ENCODE measurements at regions not wholly inside any gene's neighbourhood (a gene's known extent, or its start where the extent isn't known, plus 50 kb on each side); places are given as distances from the start of the nearest gene placed in this dataset.
"Not testable (repeated sequence)": the region's sequence is repeated elsewhere in the genome, so short reads cannot be mapped to it uniquely, and the experiment has no call there.

GRCh38 chr4:52377563-52377962 lies 281.5 kb downstream of the USP46 start:
- peaks cover 3% of the 10 kb centered on the region; the same call in 1 of the 2 replicates for H3K4me1 ChIP-seq (ENCODE audit: insufficient read depth, low read length)
- H3K4me3 ChIP-seq (ENCODE audit: low read length) = no peak overlapping the region
- H3K9ac ChIP-seq (ENCODE audit: low read depth, low read length) = no peak overlapping the region
- no peak overlapping the region for H3K27ac ChIP-seq (ENCODE audit: low read length)
- H3K27me3 ChIP-seq (ENCODE audit: insufficient read depth, low read length) = no peaks in the 10 kb centered on the region
- H3K36me3 ChIP-seq (ENCODE audit: insufficient read depth, low read depth, low read length) = no peaks in the 10 kb centered on the region
- H3K9me3 ChIP-seq (ENCODE audit: insufficient read depth, low read depth, low read length) = no peaks in the 10 kb centered on the region

DNA sequence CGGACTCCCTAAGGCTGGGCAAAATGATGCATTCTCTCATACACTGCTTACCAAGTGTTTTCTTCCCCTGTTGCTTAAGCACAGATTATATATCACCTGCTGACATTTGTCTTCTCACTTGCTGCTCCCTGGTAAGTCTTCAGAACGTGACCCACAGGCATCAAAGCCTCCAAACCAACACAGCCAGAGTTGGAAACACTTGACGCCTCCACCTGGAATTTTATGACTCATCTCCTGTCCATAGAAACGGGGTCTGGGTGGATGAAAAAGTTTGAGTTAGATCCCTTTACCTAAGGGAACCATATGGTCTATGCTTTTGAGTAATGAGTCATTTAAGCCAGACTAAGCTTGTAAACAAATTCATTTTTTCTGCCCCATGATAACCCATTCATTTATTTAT lies 251.6 kb downstream of the USP46 start:
- H3K4me1 ChIP-seq (ENCODE audit: insufficient read depth, low read length) = no peaks in the 10 kb centered on the region
- no peak overlapping the region for H3K27ac ChIP-seq (ENCODE audit: low read length)
- no peaks in the 10 kb centered on the region for H3K36me3 ChIP-seq (ENCODE audit: insufficient read depth, low read depth, low read length)
- no peaks in the 10 kb centered on the region for H3K27me3 ChIP-seq (ENCODE audit: insufficient read depth, low read length)
- H3K9me3 ChIP-seq (ENCODE audit: insufficient read depth, low read depth, low read length) = peaks cover 22% of the 10 kb centered on the region
- H3K9ac ChIP-seq (ENCODE audit: low read depth, low read length) = no peak overlapping the region
- H3K4me3 ChIP-seq (ENCODE audit: low read length) = no peak overlapping the region

GRCh38 chr4:52408032-52408431 lies 251.1 kb downstream of the USP46 start:
- no peak overlapping the region for H3K27ac ChIP-seq (ENCODE audit: low read length)
- no peak overlapping the region for H3K4me3 ChIP-seq (ENCODE audit: low read length)
- peaks cover 22% of the 10 kb centered on the region for H3K9me3 ChIP-seq (ENCODE audit: insufficient read depth, low read depth, low read length)
- no peak overlapping the region for H3K9ac ChIP-seq (ENCODE audit: low read depth, low read length)
- H3K36me3 ChIP-seq (ENCODE audit: insufficient read depth, low read depth, low read length) = no peaks in the 10 kb centered on the region
- no peaks in the 10 kb centered on the region for H3K4me1 ChIP-seq (ENCODE audit: insufficient read depth, low read length)
- H3K27me3 ChIP-seq (ENCODE audit: insufficient read depth, low read length) = no peaks in the 10 kb centered on the region

DNA sequence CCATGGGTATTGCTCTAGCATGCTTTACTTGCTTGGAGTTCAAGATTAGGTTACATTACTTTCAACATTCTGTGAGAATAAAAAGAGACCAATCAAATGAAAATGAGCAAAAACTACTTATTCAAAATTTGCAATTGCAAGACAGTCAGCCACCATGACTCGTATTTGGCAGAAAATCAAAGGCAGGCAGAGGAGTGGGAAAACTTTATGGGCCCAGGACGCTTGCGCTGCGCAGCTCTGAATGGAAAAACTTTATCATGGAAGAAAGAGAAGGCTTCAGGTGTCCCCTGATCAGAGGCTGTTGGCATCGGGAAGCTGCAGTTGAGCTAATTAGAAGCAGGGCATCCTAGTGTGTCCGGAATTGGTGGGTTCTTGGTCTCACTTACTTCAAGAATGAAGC lies 250.6 kb downstream of the USP46 start:
- Histone ChIP-seq H3K4me1 (ENCODE audit: insufficient read depth, low read length) (no peaks in the 10 kb centered on the region), H3K4me3 (ENCODE audit: low read length) (no peak overlapping the region), H3K27me3 (ENCODE audit: insufficient read depth, low read length) (no peaks in the 10 kb centered on the region), H3K36me3 (ENCODE audit: insufficient read depth, low read depth, low read length) (no peaks in the 10 kb centered on the region), H3K27ac (ENCODE audit: low read length) (no peak overlapping the region), H3K9ac (ENCODE audit: low read depth, low read length) (no peak overlapping the region), H3K9me3 (ENCODE audit: insufficient read depth, low read depth, low read length) (peaks cover 22% of the 10 kb centered on the region)

DNA sequence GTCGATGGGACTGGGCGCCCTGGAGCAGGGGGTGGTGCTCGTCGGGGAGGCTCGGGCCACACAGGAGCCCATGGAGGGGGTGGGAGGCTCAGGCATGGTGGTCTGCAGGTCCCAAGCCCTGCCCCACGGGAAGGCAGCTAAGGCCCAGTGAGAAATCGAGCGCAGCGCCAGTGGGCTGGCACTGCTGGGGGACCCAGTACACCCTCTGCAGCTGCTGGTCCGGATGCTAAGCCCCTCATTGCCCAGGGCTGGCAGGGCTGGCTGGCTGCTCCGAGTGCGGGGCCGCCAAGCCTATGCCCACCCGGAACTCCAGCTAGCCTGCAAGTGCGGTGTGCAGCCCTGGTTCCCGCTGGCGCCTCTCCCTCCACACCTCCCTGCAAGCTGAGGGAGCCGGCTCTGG lies 249.3 kb downstream of the USP46 start:
- not testable (repeated sequence) for H3K36me3 ChIP-seq (ENCODE audit: insufficient read depth, low read depth, low read length); H3K4me1 ChIP-seq (ENCODE audit: insufficient read depth, low read length); H3K27me3 ChIP-seq (ENCODE audit: insufficient read depth, low read length); H3K27ac ChIP-seq (ENCODE audit: low read length); H3K4me3 ChIP-seq (ENCODE audit: low read length); H3K9ac ChIP-seq (ENCODE audit: low read depth, low read length)
- H3K9me3 ChIP-seq (ENCODE audit: insufficient read depth, low read depth, low read length) = peaks cover 22% of the 10 kb centered on the region

DNA sequence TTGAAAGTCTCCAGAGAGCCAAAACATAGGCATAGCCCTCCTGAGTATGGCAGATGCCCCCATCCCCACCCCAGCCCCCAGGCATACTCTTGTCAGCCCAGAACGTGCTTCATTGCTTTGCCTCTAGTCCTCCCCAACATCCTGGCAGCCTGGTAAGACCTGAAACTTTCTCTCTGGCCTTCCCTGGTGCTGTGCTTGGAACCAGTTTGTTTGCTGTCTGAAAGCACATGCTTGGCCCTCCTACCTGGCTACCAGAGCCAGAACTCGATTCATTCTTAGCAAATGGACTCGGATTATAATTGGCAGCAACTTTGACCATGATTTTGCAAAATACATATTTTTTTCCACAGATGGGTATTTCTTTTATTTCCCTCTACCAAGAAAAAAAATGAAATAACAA lies 248.1 kb downstream of the USP46 start:
- Histone ChIP-seq H3K4me3 (ENCODE audit: low read length) (no peak overlapping the region), H3K27ac (ENCODE audit: low read length) (no peak overlapping the region), H3K36me3 (ENCODE audit: insufficient read depth, low read depth, low read length) (no peaks in the 10 kb centered on the region), H3K9ac (ENCODE audit: low read depth, low read length) (no peak overlapping the region), H3K4me1 (ENCODE audit: insufficient read depth, low read length) (no peaks in the 10 kb centered on the region), H3K9me3 (ENCODE audit: insufficient read depth, low read depth, low read length) (peaks cover 22% of the 10 kb centered on the region), H3K27me3 (ENCODE audit: insufficient read depth, low read length) (no peaks in the 10 kb centered on the region)

GRCh38 chr4:52420330-52420729 lies 238.8 kb downstream of the USP46 start:
- no peaks in the 10 kb centered on the region for H3K27me3 ChIP-seq (ENCODE audit: insufficient read depth, low read length)
- no peak overlapping the region for H3K9ac ChIP-seq (ENCODE audit: low read depth, low read length)

DNA sequence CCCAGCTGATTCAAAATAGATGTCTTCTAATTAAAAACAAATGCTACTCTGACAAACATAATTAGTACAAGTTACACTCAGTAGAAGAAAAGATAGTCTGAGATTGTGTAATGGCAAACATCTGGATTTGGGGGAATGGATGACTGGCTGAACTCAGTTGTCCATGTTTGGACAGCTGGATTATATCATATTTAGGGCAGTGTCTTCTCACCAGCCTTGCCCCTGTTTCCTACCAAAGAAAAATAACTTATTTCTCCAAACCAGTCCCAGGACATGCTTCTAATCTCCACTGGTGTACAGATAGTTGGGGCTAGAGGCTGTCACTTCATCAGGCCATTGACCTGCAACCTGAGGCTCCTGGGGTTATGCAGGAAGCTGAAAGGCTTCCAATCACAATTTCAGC lies 237.3 kb downstream of the USP46 start:
- Histone ChIP-seq H3K27me3 (ENCODE audit: insufficient read depth, low read length) (no peaks in the 10 kb centered on the region), H3K9ac (ENCODE audit: low read depth, low read length) (no peak overlapping the region)

More at GRCh38 chr4:52420330-52420729, 238.8 kb downstream of the USP46 start:
- Histone ChIP-seq H3K4me3 (ENCODE audit: low read length) (no peak overlapping the region), H3K27ac (ENCODE audit: low read length) (no peak overlapping the region), H3K9me3 (ENCODE audit: insufficient read depth, low read depth, low read length) (no peaks in the 10 kb centered on the region), H3K4me1 (ENCODE audit: insufficient read depth, low read length) (no peaks in the 10 kb centered on the region; the same call in 1 of the 2 replicates), H3K36me3 (ENCODE audit: insufficient read depth, low read depth, low read length) (no peaks in the 10 kb centered on the region)

GRCh38 chr4:52423967-52424366 lies 235.1 kb downstream of the USP46 start:
- Histone ChIP-seq H3K4me1 (ENCODE audit: insufficient read depth, low read length) (no peaks in the 10 kb centered on the region; the same call in 1 of the 2 replicates), H3K36me3 (ENCODE audit: insufficient read depth, low read depth, low read length) (no peaks in the 10 kb centered on the region), H3K4me3 (ENCODE audit: low read length) (no peak overlapping the region), H3K9me3 (ENCODE audit: insufficient read depth, low read depth, low read length) (no peaks in the 10 kb centered on the region), H3K9ac (ENCODE audit: low read depth, low read length) (no peak overlapping the region), H3K27ac (ENCODE audit: low read length) (no peak overlapping the region), H3K27me3 (ENCODE audit: insufficient read depth, low read length) (no peaks in the 10 kb centered on the region)

More for the DNA sequence above, 237.3 kb downstream of the USP46 start:
- H3K4me3 ChIP-seq (ENCODE audit: low read length) = no peak overlapping the region
- no peaks in the 10 kb centered on the region for H3K36me3 ChIP-seq (ENCODE audit: insufficient read depth, low read depth, low read length)
- no peaks in the 10 kb centered on the region for H3K9me3 ChIP-seq (ENCODE audit: insufficient read depth, low read depth, low read length)
- no peaks in the 10 kb centered on the region; the same call in 1 of the 2 replicates for H3K4me1 ChIP-seq (ENCODE audit: insufficient read depth, low read length)
- H3K27ac ChIP-seq (ENCODE audit: low read length) = no peak overlapping the region

DNA sequence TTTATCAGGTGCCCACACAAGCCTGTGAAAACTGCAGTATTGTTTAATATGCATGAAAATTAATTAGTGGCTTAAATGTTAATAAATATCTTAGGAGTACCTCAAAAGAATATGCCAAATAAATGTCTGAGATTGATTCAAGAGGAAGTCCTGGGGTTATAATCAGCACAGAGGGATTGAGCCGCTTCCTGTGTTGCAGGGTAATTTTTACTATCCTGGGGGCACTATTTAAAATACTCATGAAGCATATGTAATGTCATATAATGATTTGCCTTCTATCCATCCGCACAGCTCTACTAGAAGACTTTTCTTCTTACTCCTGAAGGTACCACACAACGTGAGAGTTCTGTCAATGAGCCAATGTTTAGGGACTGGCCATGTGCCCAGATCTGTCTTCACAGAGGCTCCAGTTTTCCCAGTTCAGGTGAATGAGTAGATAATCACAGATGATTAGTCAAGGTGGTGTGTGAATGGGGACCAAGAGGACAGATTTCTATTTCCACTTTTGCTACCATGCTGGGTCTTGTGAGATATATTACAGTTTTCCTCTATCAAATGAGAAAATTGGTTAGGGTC lies 233.3 kb downstream of the USP46 start:
- Histone ChIP-seq H3K36me3 (ENCODE audit: insufficient read depth, low read depth, low read length) (no peaks in the 10 kb centered on the region), H3K9ac (ENCODE audit: low read depth, low read length) (no peak overlapping the region), H3K4me3 (ENCODE audit: low read length) (no peak overlapping the region), H3K27ac (ENCODE audit: low read length) (no peak overlapping the region), H3K9me3 (ENCODE audit: insufficient read depth, low read depth, low read length) (no peaks in the 10 kb centered on the region), H3K27me3 (ENCODE audit: insufficient read depth, low read length) (no peaks in the 10 kb centered on the region), H3K4me1 (ENCODE audit: insufficient read depth, low read length) (no peaks in the 10 kb centered on the region; the same call in 1 of the 2 replicates)

DNA sequence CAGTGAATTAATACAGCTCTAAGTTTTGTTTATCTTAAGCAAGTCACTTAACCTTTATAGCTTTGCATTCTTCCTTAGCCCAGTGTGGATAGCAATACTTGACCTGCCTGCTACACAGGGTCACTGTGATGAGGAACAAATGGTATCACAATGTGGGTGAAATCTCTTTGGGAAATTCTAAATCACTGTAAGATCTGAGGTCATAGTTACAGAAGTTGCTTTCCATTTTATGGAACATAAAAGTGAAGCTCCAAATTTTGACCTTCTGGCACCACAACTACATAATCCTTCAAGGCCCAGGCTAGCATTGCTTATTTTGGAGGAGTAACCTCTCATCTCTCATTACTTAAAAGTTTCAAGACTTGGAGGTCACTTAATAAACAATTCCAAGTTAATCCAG lies 227.7 kb downstream of the USP46 start:
- Histone ChIP-seq H3K36me3 (ENCODE audit: insufficient read depth, low read depth, low read length) (no peaks in the 10 kb centered on the region), H3K4me3 (ENCODE audit: low read length) (no peak overlapping the region), H3K9ac (ENCODE audit: low read depth, low read length) (no peak overlapping the region), H3K27me3 (ENCODE audit: insufficient read depth, low read length) (no peaks in the 10 kb centered on the region), H3K9me3 (ENCODE audit: insufficient read depth, low read depth, low read length) (no peaks in the 10 kb centered on the region), H3K4me1 (ENCODE audit: insufficient read depth, low read length) (no peaks in the 10 kb centered on the region), H3K27ac (ENCODE audit: low read length) (no peak overlapping the region)

- Histone ChIP-seq H3K9ac (ENCODE audit: low read depth, low read length) (no peak overlapping the region), H3K4me3 (ENCODE audit: low read length) (no peak overlapping the region), H3K27me3 (ENCODE audit: insufficient read depth, low read length) (no peaks in the 10 kb centered on the region), H3K4me1 (ENCODE audit: insufficient read depth, low read length) (no peaks in the 10 kb centered on the region), H3K27ac (ENCODE audit: low read length) (no peak overlapping the region), H3K9me3 (ENCODE audit: insufficient read depth, low read depth, low read length) (no peaks in the 10 kb centered on the region), H3K36me3 (ENCODE audit: insufficient read depth, low read depth, low read length) (no peaks in the 10 kb centered on the region)
Observed at GRCh38 chr4:52431869-52432268, 227.2 kb downstream of the USP46 start.
